ENCODE measurements at regions not wholly inside any gene's neighbourhood (a gene's known extent, or its start where the extent isn't known, plus 50 kb on each side); places are given as distances from the start of the nearest gene placed in this dataset.

GRCh38 chr10:128498378-128498730, 372.1 kb upstream of the MKI67 start:
- DNase-seq (ENCODE audit: low spot score), result no peak
- H3K4me1 Mint-ChIP-seq, result peaks cover 3% of the 10 kb centered on the region
- H3K27ac Mint-ChIP-seq, result no peak overlapping the region
- peaks cover 2% of the 10 kb centered on the region for H3K27me3 Mint-ChIP-seq (ENCODE audit: insufficient read depth, low read depth)
- Histone ChIP-seq H3K4me3 (no peak overlapping the region), H3K4me1 (no peaks in the 10 kb centered on the region), H2AFZ (replicated peaks) (no peak overlapping the region), H3K36me3 (no peaks in the 10 kb centered on the region), H3K9me3 (ENCODE audit: low read depth) (no peaks in the 10 kb centered on the region), H3K4me2 (no peak overlapping the region), H3K27ac (no peak overlapping the region), H3F3A (ENCODE audit: low read depth) (no peaks in the 10 kb centered on the region), H4K20me1 (ENCODE audit: low read depth) (no peaks in the 10 kb centered on the region), H3K79me2 (ENCODE audit: low read depth) (no peaks in the 10 kb centered on the region), H3K9ac (no peak overlapping the region), H3K27me3 (no peaks in the 10 kb centered on the region)
- H3K36me3 Mint-ChIP-seq, result no peaks in the 10 kb centered on the region
- no peak overlapping the region for H3K4me3 Mint-ChIP-seq
- H3K9me3 Mint-ChIP-seq, result peaks cover 4% of the 10 kb centered on the region
- no peak for TF ChIP-seq EZH2 (IDR thresholded peaks at IDR 0.05)
- no peak for TF ChIP-seq EZH2phosphoT487 (IDR thresholded peaks at IDR 0.05)
- TF ChIP-seq CTCF (IDR thresholded peaks at IDR 0.05), result no peak

DNA sequence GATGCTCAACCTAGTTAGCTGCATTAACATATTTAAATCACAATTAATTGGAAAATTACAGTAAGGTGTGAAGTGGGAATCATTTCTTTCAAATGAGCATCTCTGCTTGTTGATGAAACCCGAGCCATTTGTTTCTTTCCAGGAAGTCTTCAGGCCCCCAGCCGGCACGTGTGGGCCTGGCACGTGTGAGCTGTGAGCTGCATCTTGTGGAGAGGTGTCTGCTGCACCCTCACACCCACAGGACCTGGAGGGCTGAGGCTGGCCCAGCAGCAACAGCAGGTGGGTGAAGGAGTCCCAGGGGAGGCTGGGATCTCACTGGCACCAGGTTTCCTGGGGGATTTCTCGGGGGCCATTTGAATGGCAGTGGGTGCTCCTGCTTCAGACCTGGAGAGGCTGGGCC, 372.5 kb upstream of the MKI67 start:
- H3K4me1 Mint-ChIP-seq, result peaks cover 3% of the 10 kb centered on the region
- Histone ChIP-seq H4K20me1 (ENCODE audit: low read depth) (no peaks in the 10 kb centered on the region), H3K79me2 (ENCODE audit: low read depth) (no peaks in the 10 kb centered on the region), H3K9me3 (ENCODE audit: low read depth) (no peaks in the 10 kb centered on the region), H3F3A (ENCODE audit: low read depth) (no peaks in the 10 kb centered on the region), H3K4me2 (no peak overlapping the region), H3K36me3 (no peaks in the 10 kb centered on the region), H3K4me3 (no peak overlapping the region), H3K4me1 (no peaks in the 10 kb centered on the region), H2AFZ (replicated peaks) (no peak overlapping the region), H3K27me3 (no peaks in the 10 kb centered on the region), H3K9ac (no peak overlapping the region), H3K27ac (no peak overlapping the region)
- TF ChIP-seq EZH2 (IDR thresholded peaks at IDR 0.05), result no peak
- TF ChIP-seq EZH2phosphoT487 (IDR thresholded peaks at IDR 0.05), result no peak
- TF ChIP-seq CTCF (IDR thresholded peaks at IDR 0.05), result no peak
- H3K27ac Mint-ChIP-seq, result no peak overlapping the region
- no peaks in the 10 kb centered on the region for H3K36me3 Mint-ChIP-seq
- H3K27me3 Mint-ChIP-seq (ENCODE audit: insufficient read depth, low read depth), result peaks cover 2% of the 10 kb centered on the region
- H3K4me3 Mint-ChIP-seq, result no peak overlapping the region
- H3K9me3 Mint-ChIP-seq, result peaks cover 4% of the 10 kb centered on the region
- no peak for DNase-seq (ENCODE audit: low spot score)

- Histone ChIP-seq H3K27me3 (no peaks in the 10 kb centered on the region), H4K20me1 (ENCODE audit: low read depth) (no peaks in the 10 kb centered on the region), H3K79me2 (ENCODE audit: low read depth) (no peaks in the 10 kb centered on the region), H3K9ac (no peak overlapping the region), H2AFZ (replicated peaks) (no peak overlapping the region), H3K4me1 (no peaks in the 10 kb centered on the region), H3K27ac (no peak overlapping the region), H3K36me3 (no peaks in the 10 kb centered on the region), H3K4me3 (no peak overlapping the region), H3K4me2 (no peak overlapping the region), H3K9me3 (ENCODE audit: low read depth) (no peaks in the 10 kb centered on the region), H3F3A (ENCODE audit: low read depth) (no peaks in the 10 kb centered on the region)
- H3K36me3 Mint-ChIP-seq, result no peaks in the 10 kb centered on the region
- no peak overlapping the region for H3K27ac Mint-ChIP-seq
- H3K4me3 Mint-ChIP-seq, result no peak overlapping the region
- H3K4me1 Mint-ChIP-seq, result peaks cover 3% of the 10 kb centered on the region
- no peak for TF ChIP-seq CTCF (IDR thresholded peaks at IDR 0.05)
- no peak for TF ChIP-seq EZH2 (IDR thresholded peaks at IDR 0.05)
- no peak for TF ChIP-seq EZH2phosphoT487 (IDR thresholded peaks at IDR 0.05)
- peaks cover 4% of the 10 kb centered on the region for H3K9me3 Mint-ChIP-seq
- DNase-seq (ENCODE audit: low spot score), result no peak
- H3K27me3 Mint-ChIP-seq (ENCODE audit: insufficient read depth, low read depth), result peaks cover 2% of the 10 kb centered on the region
Measured at GRCh38 chr10:128499486-128499885, 373.3 kb upstream of the MKI67 start.

GRCh38 chr10:128499956-128500355, 373.7 kb upstream of the MKI67 start:
- peaks cover 2% of the 10 kb centered on the region for H3K4me1 ChIP-seq
- no peak overlapping the region for H3K4me3 ChIP-seq
- DNase-seq (ENCODE audit: low spot score), result no peak
- Mint-ChIP-seq H3K4me3 (no peak overlapping the region), H3K4me1 (peaks cover 3% of the 10 kb centered on the region), H3K27ac (no peak overlapping the region), H3K36me3 (no peaks in the 10 kb centered on the region), H3K27me3 (ENCODE audit: insufficient read depth, low read depth) (peaks cover 2% of the 10 kb centered on the region), H3K9me3 (peaks cover 4% of the 10 kb centered on the region)
- TF ChIP-seq CTCF (IDR thresholded peaks at IDR 0.05) (no peak), EZH2phosphoT487 (IDR thresholded peaks at IDR 0.05) (no peak)
- no peaks in the 10 kb centered on the region for H3K79me2 ChIP-seq (ENCODE audit: low read depth)
- H2AFZ ChIP-seq (replicated peaks), result no peak overlapping the region
- H3K4me2 ChIP-seq, result no peak overlapping the region
- H3K36me3 ChIP-seq, result no peaks in the 10 kb centered on the region
- H3K27me3 ChIP-seq, result no peaks in the 10 kb centered on the region
- no peaks in the 10 kb centered on the region for H3F3A ChIP-seq (ENCODE audit: low read depth)
- no peaks in the 10 kb centered on the region for H3K9me3 ChIP-seq (ENCODE audit: low read depth)
- no peak overlapping the region for H3K9ac ChIP-seq
- H4K20me1 ChIP-seq (ENCODE audit: low read depth), result no peaks in the 10 kb centered on the region
- H3K27ac ChIP-seq, result no peak overlapping the region
